HCT116 (cell line): ENCODE measurements at regions not wholly inside any gene's neighbourhood (a gene's known extent, or its start where the extent isn't known, plus 50 kb on each side); places are given as distances from the start of the nearest gene placed in this dataset.

Experiments
- ATAC-seq: fragments of 200-7000 bp; cut with Tn5 transposase; 2 replicates; pipeline ENCODE4 v1.9.1; 2020; ENCODE audit warnings: mild to moderate bottlenecking, moderate library complexity
- BruUV-seq: library from RNA; stranded (reverse); fragments of 400-500 nt; replicated peaks from 2 replicates; lab custom pipeline; 2021; lab: Mats Ljungman, UMichigan
- CTCF ChIA-PET: fragments of 300-600 bp; sonication (Branson Sonifier 250); formaldehyde crosslinking; loops from one replicate; lab custom pipeline; 2021; ENCODE audit warnings: antibody characterized with exemption; lab: Charles Lee
- POLR2A ChIA-PET: fragments of 300-600, 350-600 bp; sonication (Branson Sonifier 250); formaldehyde crosslinking; loops from one replicate; lab custom pipeline; 2021; ENCODE audit warnings: antibody characterized with exemption; lab: Charles Lee
- RAD21 ChIA-PET, 2 experiments: fragments of 300-600 bp; sonication (Branson Sonifier 250); formaldehyde crosslinking; loops; one replicate each; lab custom pipeline; 2023; ENCODE audit warnings: low total read pairs in 2 of 2; ENCODE audit not compliant: uncharacterized antibody in 2 of 2, unreplicated experiment in 2 of 2, low non-redundant PET in 1 of 2; lab: Charles Lee
- DNase-seq: peaks from one replicate; pipeline ENCODE4 v3.0.0-alpha.2; 2010; ENCODE audit warnings: low read depth, low spot score
- H2AFZ ChIP-seq: fragments of 200-600 bp; shearing (Covaris generic), sonication (generic); 2 replicates; pipeline ENCODE4 v1.6.1; 2017; ENCODE audit warnings: low read depth, mixed run types, mixed read lengths, antibody characterized with exemption, low read length; ENCODE audit not compliant: poor library complexity, severe bottlenecking
- H3K27ac ChIP-seq: 2 replicates; pipeline ENCODE4 v1.5.1; 2012; ENCODE audit warnings: low read depth, low read length
- H3K27me3 ChIP-seq: fragments of 200-600 bp; sonication (generic); 2 replicates; pipeline ENCODE4 v1.6.1; 2016; ENCODE audit warnings: mixed run types, low read length, mixed read lengths; ENCODE audit not compliant: insufficient read depth
- H3K36me3 ChIP-seq, 2 experiments: fragments of 200-500 bp in 1 of 2; fragments of 200-600 bp in 1 of 2; sonication (Bioruptor generic) in 1 of 2; sonication (generic) in 1 of 2; 2 replicates each; pipeline versions ENCODE4 v1.5.1 to v1.6.1; 2014 to 2016; ENCODE audit warnings: low read length in 2 of 2, inconsistent platforms in 1 of 2, mixed read lengths in 1 of 2, mixed run types in 1 of 2; ENCODE audit not compliant: insufficient read depth in 2 of 2, control insufficient read depth in 1 of 2
- H3K4me1 ChIP-seq, 2 experiments: fragments of 200-600 bp in 1 of 2; sonication (generic) in 1 of 2; 2 replicates each; pipeline versions ENCODE4 v1.5.1 to v1.6.1; 2012 to 2017; ENCODE audit warnings: low read length in 2 of 2, inconsistent platforms in 1 of 2, mild to moderate bottlenecking in 1 of 2, mixed read lengths in 1 of 2, mixed run types in 1 of 2, moderate library complexity in 1 of 2; ENCODE audit not compliant: insufficient read depth in 2 of 2, control insufficient read depth in 1 of 2
- H3K4me2 ChIP-seq: fragments of 200-600 bp; sonication (generic); 2 replicates; pipeline ENCODE4 v1.6.1; 2017; ENCODE audit warnings: mixed run types, low read length, mixed read lengths
- H3K4me3 ChIP-seq, 2 experiments: fragments of 200-600 bp in 1 of 2; sonication (generic) in 1 of 2; replicated peaks in 1 of 2; 2 replicates each; pipeline ENCODE4 v1.5.1; 2011 to 2016; ENCODE audit warnings: low read length in 2 of 2, control low read depth in 1 of 2, low read depth in 1 of 2, mild to moderate bottlenecking in 1 of 2, mixed read lengths in 1 of 2, mixed run types in 1 of 2
- H3K79me2 ChIP-seq: fragments of 200-600 bp; sonication (generic); 2 replicates; pipeline ENCODE4 v1.6.1; 2017; ENCODE audit warnings: mild to moderate bottlenecking, mixed run types, low read length, moderate library complexity, mixed read lengths; ENCODE audit not compliant: insufficient read depth
- H3K9ac ChIP-seq: fragments of 200-600 bp; sonication (generic); 2 replicates; pipeline ENCODE4 v1.6.1; 2016; ENCODE audit warnings: low read length, mixed read lengths
- H3K9me2 ChIP-seq: fragments of 200-600 bp; sonication (generic), shearing (Covaris generic); 2 replicates; pipeline ENCODE4 v1.6.1; 2017; ENCODE audit warnings: mixed run types, mild to moderate bottlenecking, moderate library complexity; ENCODE audit not compliant: insufficient read depth
- H3K9me3 ChIP-seq, 2 experiments: fragments of 200-500 bp in 1 of 2; fragments of 200-600 bp in 1 of 2; sonication (Bioruptor generic) in 1 of 2; sonication (generic) in 1 of 2; 2 replicates each; pipeline ENCODE4 v1.6.1; 2014 to 2017; ENCODE audit warnings: low read length in 2 of 2, mixed read lengths in 2 of 2, inconsistent platforms in 1 of 2, low read depth in 1 of 2, mild to moderate bottlenecking in 1 of 2, mixed run types in 1 of 2, moderate library complexity in 1 of 2; ENCODE audit not compliant: control insufficient read depth in 1 of 2, insufficient read depth in 1 of 2
- H4K20me1 ChIP-seq: fragments of 200-600 bp; sonication (generic), shearing (Covaris generic); 2 replicates; pipeline ENCODE4 v1.6.1; 2017; ENCODE audit warnings: mixed run types, mild to moderate bottlenecking, moderate library complexity; ENCODE audit not compliant: insufficient read depth
- ATF3 ChIP-seq: IDR thresholded peaks from 2 replicates; pipeline ENCODE4 v1.6.1; 2012
- CBX3 ChIP-seq: IDR thresholded peaks from 2 replicates; pipeline ENCODE4 v1.6.1; 2012; ENCODE audit warnings: low read depth
- CEBPB ChIP-seq: IDR thresholded peaks from 2 replicates; pipeline ENCODE4 v1.6.1; 2012; ENCODE audit warnings: low read depth
- EGR1 ChIP-seq: IDR thresholded peaks from 2 replicates; pipeline ENCODE4 v1.6.1; 2012; ENCODE audit warnings: low read depth
- ELF1 ChIP-seq: IDR thresholded peaks from 2 replicates; pipeline ENCODE4 v1.6.1; 2012; ENCODE audit warnings: low read depth, borderline replicate concordance
- EZH2phosphoT487 ChIP-seq: fragments of 200-600 bp; IDR thresholded peaks from 2 replicates; pipeline ENCODE4 v1.6.1; 2018; ENCODE audit warnings: antibody characterized with exemption, borderline replicate concordance
- JUND ChIP-seq: IDR thresholded peaks from 2 replicates; pipeline ENCODE4 v1.6.1; 2012
- MAX ChIP-seq: IDR thresholded peaks from 2 replicates; pipeline ENCODE4 v1.6.1; 2012
- POLR2AphosphoS5 ChIP-seq: IDR thresholded peaks from 2 replicates; pipeline ENCODE4 v1.6.1; 2011; ENCODE audit warnings: mild to moderate bottlenecking, low read depth, low read length, moderate library complexity
- RAD21 ChIP-seq: IDR thresholded peaks from 2 replicates; pipeline ENCODE4 v1.6.1; 2012; ENCODE audit warnings: low read depth, mild to moderate bottlenecking
- SP1 ChIP-seq: IDR thresholded peaks from 2 replicates; pipeline ENCODE4 v1.6.1; 2012; ENCODE audit warnings: low read depth
- SRF ChIP-seq: IDR thresholded peaks from 2 replicates; pipeline ENCODE4 v1.6.1; 2012; ENCODE audit warnings: low read depth
- TCF7L2 ChIP-seq: IDR thresholded peaks from 2 replicates; pipeline ENCODE4 v1.7.0; 2011; ENCODE audit warnings: borderline replicate concordance, inconsistent platforms; ENCODE audit not compliant: insufficient read depth, insufficient read length; ENCODE audit errors: extremely low read depth
- YY1 ChIP-seq: IDR thresholded peaks from 2 replicates; pipeline ENCODE4 v1.6.1; 2011; ENCODE audit warnings: low read length, low read depth, moderate library complexity, mild to moderate bottlenecking; ENCODE audit not compliant: insufficient replicate concordance; ENCODE audit errors: extremely low read depth
- ZBTB33 ChIP-seq: IDR thresholded peaks from 2 replicates; pipeline ENCODE4 v1.6.1; 2011; ENCODE audit warnings: mild to moderate bottlenecking, low read length, moderate library complexity; ENCODE audit not compliant: insufficient replicate concordance; ENCODE audit errors: extremely low read depth
- ZFX ChIP-seq: fragments of 450-650 bp; IDR thresholded peaks from 2 replicates; pipeline ENCODE4 v1.6.1; 2017
- ZNF274 ChIP-seq: fragments of 200-500 bp; sonication (Bioruptor generic); IDR thresholded peaks from 2 replicates; pipeline ENCODE4 v1.6.1; 2014; ENCODE audit warnings: mild to moderate bottlenecking, low read depth, low read length, inconsistent platforms
- intact Hi-C: fragments of 100-400 bp; cut with micrococcal nuclease; formaldehyde crosslinking; loops from 2 replicates; pipeline ENCODE4 v1.10.0; 2022

- TF ChIP-seq POLR2AphosphoS5 = no peak
- TF ChIP-seq CBX3 = no peak
- no peak for TF ChIP-seq YY1
- no peak for TF ChIP-seq JUND
- no peak for TF ChIP-seq SP1
- TF ChIP-seq CEBPB = no peak
Observed at GRCh38 chr2:41668529-41668928, 379.3 kb upstream of the PKDCC start (continued).

GRCh38 chr2:41678639-41679038, 369.2 kb upstream of the PKDCC start:
- intact Hi-C loops = no loop called here
- ATAC-seq (no peak), DNase-seq (no peak)
- no peak overlapping the region for H2AFZ ChIP-seq
- H3K27ac ChIP-seq = no peak overlapping the region
- no peaks in the 10 kb centered on the region for H3K4me1 ChIP-seq
- H4K20me1 ChIP-seq = no peaks in the 10 kb centered on the region
- no peaks in the 10 kb centered on the region for H3K36me3 ChIP-seq
- no peaks in the 10 kb centered on the region for H3K79me2 ChIP-seq
- no peak overlapping the region for H3K4me2 ChIP-seq
- ChIA-PET POLR2A (no interaction called here), RAD21 (no interaction called here), CTCF (no interaction called here)
- H3K9me2 ChIP-seq = no peaks in the 10 kb centered on the region
- H3K27me3 ChIP-seq = no peaks in the 10 kb centered on the region
- H3K9ac ChIP-seq = no peak overlapping the region
- TF ChIP-seq RAD21 = no peak
- no peak for TF ChIP-seq JUND
- TF ChIP-seq MAX = no peak
- no peak for TF ChIP-seq CBX3
- TF ChIP-seq EZH2phosphoT487 = no peak
- TF ChIP-seq EGR1 = no peak
- H3K4me3 ChIP-seq = no peak overlapping the region
- no TSS peak for BruUV-seq
- no peaks in the 10 kb centered on the region for H3K9me3 ChIP-seq

GRCh38 chr2:41686156-41686555, 361.7 kb upstream of the PKDCC start:
- ATAC-seq (no peak), DNase-seq (no peak)
- no peak for TF ChIP-seq ZBTB33
- no peak for TF ChIP-seq RAD21
- TF ChIP-seq TCF7L2 = no peak
- TF ChIP-seq SP1 = no peak
- TF ChIP-seq SRF = no peak
- no peak for TF ChIP-seq CBX3
- no peak for TF ChIP-seq ATF3
- no peak for TF ChIP-seq CEBPB
- TF ChIP-seq ELF1 = no peak
- no peak for TF ChIP-seq JUND
- no peak for TF ChIP-seq ZFX
- TF ChIP-seq MAX = no peak
- no peak for TF ChIP-seq ZNF274
- TF ChIP-seq EGR1 = no peak
- TF ChIP-seq EZH2phosphoT487 = no peak
- H3K79me2 ChIP-seq = no peaks in the 10 kb centered on the region
- no peaks in the 10 kb centered on the region for H3K27me3 ChIP-seq
- H4K20me1 ChIP-seq = no peaks in the 10 kb centered on the region
- H3K9ac ChIP-seq = no peak overlapping the region
- BruUV-seq = no TSS peak
- POLR2A ChIA-PET = no interaction called here
- CTCF ChIA-PET = no interaction called here
- no peak overlapping the region for H3K4me3 ChIP-seq
- RAD21 ChIA-PET = no interaction called here
- no peaks in the 10 kb centered on the region for H3K9me2 ChIP-seq
- intact Hi-C loops = no loop called here
- H3K9me3 ChIP-seq = no peaks in the 10 kb centered on the region
- H3K36me3 ChIP-seq = no peaks in the 10 kb centered on the region
- no peak overlapping the region for H3K27ac ChIP-seq
- no peak overlapping the region for H3K4me2 ChIP-seq
- H3K4me1 ChIP-seq = no peaks in the 10 kb centered on the region
- H2AFZ ChIP-seq = no peak overlapping the region
